ENCODE measurements at regions not wholly inside any gene's neighbourhood (a gene's known extent, or its start where the extent isn't known, plus 50 kb on each side); places are given as distances from the start of the nearest gene placed in this dataset.

DNA sequence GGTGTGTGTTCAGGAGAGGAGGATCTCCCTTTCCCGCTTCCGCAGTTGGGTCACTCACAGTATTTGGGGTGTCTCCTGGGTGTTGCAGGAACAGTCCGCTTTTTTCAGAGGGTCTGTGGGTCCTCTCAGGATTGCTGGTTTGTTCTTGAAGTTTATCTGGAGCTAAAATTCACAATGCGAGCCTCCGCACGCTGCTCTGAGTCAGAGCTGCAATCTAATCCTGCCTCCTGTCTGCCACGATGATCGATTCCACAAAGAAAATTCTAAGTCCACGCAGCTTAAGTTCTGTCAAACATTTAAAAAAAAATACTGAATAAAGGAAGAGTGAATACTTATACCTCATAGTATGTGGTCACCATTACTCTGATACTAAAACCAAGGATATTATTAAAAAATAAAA lies 76.5 kb downstream of the RAD51AP2 start:
- no peak overlapping the region for H3K4me3 Mint-ChIP-seq (ENCODE audit: unreplicated experiment)
- DNase-seq (ENCODE audit: extremely low spot score, unreplicated experiment), result no peak
- no peak overlapping the region for H3K27ac Mint-ChIP-seq (ENCODE audit: unreplicated experiment)
- TF ChIP-seq, protein P1, sequence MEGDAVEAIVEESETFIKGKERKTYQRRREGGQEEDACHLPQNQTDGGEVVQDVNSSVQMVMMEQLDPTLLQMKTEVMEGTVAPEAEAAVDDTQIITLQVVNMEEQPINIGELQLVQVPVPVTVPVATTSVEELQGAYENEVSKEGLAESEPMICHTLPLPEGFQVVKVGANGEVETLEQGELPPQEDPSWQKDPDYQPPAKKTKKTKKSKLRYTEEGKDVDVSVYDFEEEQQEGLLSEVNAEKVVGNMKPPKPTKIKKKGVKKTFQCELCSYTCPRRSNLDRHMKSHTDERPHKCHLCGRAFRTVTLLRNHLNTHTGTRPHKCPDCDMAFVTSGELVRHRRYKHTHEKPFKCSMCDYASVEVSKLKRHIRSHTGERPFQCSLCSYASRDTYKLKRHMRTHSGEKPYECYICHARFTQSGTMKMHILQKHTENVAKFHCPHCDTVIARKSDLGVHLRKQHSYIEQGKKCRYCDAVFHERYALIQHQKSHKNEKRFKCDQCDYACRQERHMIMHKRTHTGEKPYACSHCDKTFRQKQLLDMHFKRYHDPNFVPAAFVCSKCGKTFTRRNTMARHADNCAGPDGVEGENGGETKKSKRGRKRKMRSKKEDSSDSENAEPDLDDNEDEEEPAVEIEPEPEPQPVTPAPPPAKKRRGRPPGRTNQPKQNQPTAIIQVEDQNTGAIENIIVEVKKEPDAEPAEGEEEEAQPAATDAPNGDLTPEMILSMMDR (IDR thresholded peaks at IDR 0.05), result no peak
- no peaks in the 10 kb centered on the region for H3K36me3 Mint-ChIP-seq (ENCODE audit: unreplicated experiment)
- H3K27me3 Mint-ChIP-seq (ENCODE audit: unreplicated experiment), result no peaks in the 10 kb centered on the region
- peaks cover 4% of the 10 kb centered on the region for H3K9me3 Mint-ChIP-seq (ENCODE audit: unreplicated experiment)
- H3K4me1 Mint-ChIP-seq (ENCODE audit: unreplicated experiment), result no peaks in the 10 kb centered on the region

DNA sequence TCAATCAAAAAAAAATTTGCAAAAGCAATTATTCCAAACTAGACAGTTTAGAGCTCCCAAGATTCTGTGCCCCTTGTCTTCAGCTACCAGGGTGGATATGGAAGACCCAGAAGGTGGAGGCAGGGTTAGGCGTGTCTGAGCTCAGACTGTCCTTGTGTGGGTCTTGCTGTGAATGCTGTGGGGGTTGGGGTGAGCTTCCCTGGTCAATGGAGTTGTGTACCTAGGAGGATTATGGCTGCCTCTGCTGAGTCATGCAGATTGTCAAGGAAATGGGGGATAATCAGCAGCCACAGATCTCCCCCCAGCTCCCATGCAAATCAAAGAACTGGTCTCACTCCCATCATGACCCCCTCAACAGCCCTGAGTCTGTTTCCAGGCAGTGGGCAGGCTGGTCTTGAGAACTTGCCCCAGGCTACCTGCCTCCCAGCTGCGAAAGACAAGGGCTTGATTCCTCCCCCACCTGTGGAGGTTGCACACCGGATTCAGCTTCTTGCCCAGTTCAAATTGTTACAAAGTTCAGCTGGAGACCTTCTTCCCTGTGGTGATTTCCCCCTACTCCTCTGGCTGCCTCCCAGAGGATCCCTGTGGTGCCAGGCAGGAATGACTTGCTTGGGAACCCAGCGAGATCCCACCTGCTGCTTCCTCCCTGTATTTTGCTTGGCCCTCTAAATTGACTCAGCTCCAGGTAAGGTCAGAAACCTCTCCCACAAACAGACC lies 77.0 kb downstream of the RAD51AP2 start:
- H3K27me3 Mint-ChIP-seq (ENCODE audit: unreplicated experiment), result no peaks in the 10 kb centered on the region
- TF ChIP-seq, protein P1 (IDR thresholded peaks at IDR 0.05), result no peak
- no peaks in the 10 kb centered on the region for H3K36me3 Mint-ChIP-seq (ENCODE audit: unreplicated experiment)
- DNase-seq (ENCODE audit: extremely low spot score, unreplicated experiment), result no peak
- no peak overlapping the region for H3K4me3 Mint-ChIP-seq (ENCODE audit: unreplicated experiment)
- no peak overlapping the region for H3K27ac Mint-ChIP-seq (ENCODE audit: unreplicated experiment)
- H3K9me3 Mint-ChIP-seq (ENCODE audit: unreplicated experiment), result peaks cover 4% of the 10 kb centered on the region
- no peaks in the 10 kb centered on the region for H3K4me1 Mint-ChIP-seq (ENCODE audit: unreplicated experiment)

DNA sequence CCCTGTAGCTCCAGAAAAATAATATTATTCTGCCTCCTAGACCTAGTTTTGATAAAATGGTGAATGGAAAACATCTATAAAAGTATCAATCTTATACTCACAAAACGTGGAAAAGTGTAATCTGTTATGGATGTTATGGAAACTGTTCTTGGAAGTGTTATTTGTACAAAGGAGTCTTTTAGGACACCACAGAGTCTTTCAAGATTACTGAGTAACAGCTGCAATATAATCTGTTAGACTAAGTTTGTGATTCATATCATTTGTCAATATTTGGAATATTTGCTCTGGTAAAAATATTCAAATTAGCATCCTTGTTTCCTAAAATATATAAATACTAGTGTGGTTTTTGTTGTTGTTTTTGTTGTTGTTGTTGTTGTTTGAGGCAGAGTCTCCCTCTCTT lies 87.9 kb downstream of the RAD51AP2 start:
- Mint-ChIP-seq H3K27me3 (ENCODE audit: unreplicated experiment) (no peaks in the 10 kb centered on the region), H3K9me3 (ENCODE audit: unreplicated experiment) (no peaks in the 10 kb centered on the region), H3K4me3 (ENCODE audit: unreplicated experiment) (no peak overlapping the region), H3K27ac (ENCODE audit: unreplicated experiment) (no peak overlapping the region), H3K4me1 (ENCODE audit: unreplicated experiment) (no peaks in the 10 kb centered on the region), H3K36me3 (ENCODE audit: unreplicated experiment) (no peaks in the 10 kb centered on the region)
- no peak for DNase-seq (ENCODE audit: extremely low spot score, unreplicated experiment)
- TF ChIP-seq, protein P1 (IDR thresholded peaks at IDR 0.05), result no peak

DNA sequence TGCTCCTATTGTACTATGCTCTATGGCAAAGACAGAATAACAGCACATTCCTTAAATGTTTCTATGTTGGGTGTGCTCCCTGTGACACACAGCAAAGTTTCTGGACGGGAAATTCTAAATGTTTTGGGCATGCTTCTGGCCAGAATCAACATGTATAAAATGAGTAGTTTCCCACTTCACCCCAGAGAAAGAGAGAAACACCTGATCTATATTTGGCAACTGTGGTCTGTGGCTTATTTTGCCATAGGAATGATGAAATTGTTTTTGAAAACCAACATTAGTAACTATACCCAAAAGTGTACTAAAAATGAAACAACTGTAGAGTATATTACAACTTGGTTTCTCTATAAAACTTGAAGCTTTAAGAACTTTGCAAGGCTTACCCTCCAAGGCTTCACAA lies 89.1 kb downstream of the RAD51AP2 start:
- TF ChIP-seq, protein P1 (IDR thresholded peaks at IDR 0.05), result no peak
- Mint-ChIP-seq H3K4me1 (ENCODE audit: unreplicated experiment) (no peaks in the 10 kb centered on the region), H3K4me3 (ENCODE audit: unreplicated experiment) (no peak overlapping the region), H3K27me3 (ENCODE audit: unreplicated experiment) (no peaks in the 10 kb centered on the region), H3K36me3 (ENCODE audit: unreplicated experiment) (no peaks in the 10 kb centered on the region), H3K27ac (ENCODE audit: unreplicated experiment) (no peak overlapping the region), H3K9me3 (ENCODE audit: unreplicated experiment) (no peaks in the 10 kb centered on the region)
- no peak for DNase-seq (ENCODE audit: extremely low spot score, unreplicated experiment)

DNA sequence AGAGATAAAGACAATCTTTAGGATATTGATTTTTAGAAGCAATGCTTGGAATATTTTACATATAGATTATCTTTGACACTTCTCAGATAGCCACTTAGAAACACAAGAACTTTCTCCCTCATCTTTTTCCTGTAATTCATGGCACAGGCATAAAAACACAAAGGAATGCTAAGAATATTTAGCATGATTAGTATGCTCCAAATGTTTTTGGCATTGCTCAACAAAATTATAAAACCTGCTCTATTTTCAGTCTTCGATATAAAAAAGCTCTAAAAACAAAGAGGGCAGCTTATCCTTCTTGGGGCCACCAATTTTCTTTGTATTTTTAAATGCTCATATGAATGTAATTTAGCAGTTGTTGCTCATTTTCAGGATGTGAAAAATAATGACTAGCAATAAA lies 90.8 kb downstream of the RAD51AP2 start:
- DNase-seq (ENCODE audit: extremely low spot score, unreplicated experiment), result no peak
- Mint-ChIP-seq H3K4me3 (ENCODE audit: unreplicated experiment) (no peak overlapping the region), H3K36me3 (ENCODE audit: unreplicated experiment) (no peaks in the 10 kb centered on the region), H3K4me1 (ENCODE audit: unreplicated experiment) (no peaks in the 10 kb centered on the region), H3K27ac (ENCODE audit: unreplicated experiment) (no peak overlapping the region), H3K27me3 (ENCODE audit: unreplicated experiment) (no peaks in the 10 kb centered on the region), H3K9me3 (ENCODE audit: unreplicated experiment) (no peaks in the 10 kb centered on the region)
- TF ChIP-seq, protein P1 (IDR thresholded peaks at IDR 0.05), result no peak

All from osteocyte (in vitro differentiated cells).